Ascending aorta (tissue), 2 donors: ENCODE measurements at regions not wholly inside any gene's neighbourhood (a gene's known extent, or its start where the extent isn't known, plus 50 kb on each side); places are given as distances from the start of the nearest gene placed in this dataset.

ENCODE experiments used
- DNase-seq, 2 donors: peaks; one replicate each; pipeline ENCODE4 v3.0.0-alpha.2; 2019; ENCODE audit warnings: low spot score in 2 of 2
- H3K27ac ChIP-seq, 2 donors: fragments of 200-600 bp; sonication (generic); one replicate each; pipeline ENCODE4 v1.5.1; 2016 to 2017; ENCODE audit warnings: mild to moderate bottlenecking in 1 of 2
- H3K27me3 ChIP-seq: fragments of 200-600 bp; sonication (generic); one replicate; pipeline ENCODE4 v1.5.1; 2017
- H3K36me3 ChIP-seq, 2 donors: fragments of 200-600 bp; sonication (generic); one replicate each; pipeline ENCODE4 v1.5.1; 2016
- H3K4me1 ChIP-seq, 2 donors: fragments of 200-600 bp; sonication (generic); one replicate each; pipeline ENCODE4 v1.5.1; 2016 to 2017; ENCODE audit warnings: mild to moderate bottlenecking in 1 of 2
- H3K4me3 ChIP-seq, 2 donors: fragments of 200-600 bp; sonication (generic); one replicate each; pipeline ENCODE4 v1.5.1; 2016 to 2017; ENCODE audit warnings: mild to moderate bottlenecking in 1 of 2
- H3K9me3 ChIP-seq, 2 donors: fragments of 200-600 bp; sonication (generic); one replicate each; pipeline ENCODE4 v1.5.1; 2016
- intact Hi-C: fragments of 100-400 bp; cut with DNase I; formaldehyde crosslinking; loops from one replicate; pipeline ENCODE4 v1.15.1; 2023
- TF ChIP-seq, protein P1 (sequence below), 3 experiments: fragments of 200-600 bp in 2 of 3; fragments of 450-650 bp in 1 of 3; sonication (generic) in 2 of 3; IDR thresholded peaks; one replicate each; pipeline ENCODE4 v1.5.1; 2016 to 2019; ENCODE audit warnings: antibody characterized with exemption in 3 of 3, mild to moderate bottlenecking in 1 of 3, moderate library complexity in 1 of 3

DNA sequence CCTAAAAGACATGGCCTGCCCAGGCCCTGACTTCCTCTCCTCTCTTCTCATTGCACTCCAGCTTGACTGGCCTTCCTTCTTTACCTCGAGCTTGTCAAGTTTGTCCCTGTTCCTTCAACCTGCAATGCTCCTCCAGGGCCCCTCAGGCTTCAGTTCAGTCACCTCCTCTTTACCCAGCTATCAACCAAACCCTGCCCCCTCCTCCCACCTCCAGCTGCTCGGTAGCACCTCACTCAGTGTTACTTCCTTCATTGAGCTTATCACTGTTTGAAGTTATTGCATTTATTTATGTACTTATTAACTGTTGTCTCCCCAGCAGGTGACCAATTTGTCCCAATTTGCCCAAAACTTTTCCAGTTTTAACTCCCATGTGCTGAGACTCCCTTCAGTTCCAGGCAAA is 95.8 kb upstream of the UBE2E1 start:
- H3K27me3 ChIP-seq = no peaks in the 10 kb centered on the region
- no peaks in the 10 kb centered on the region for H3K9me3 ChIP-seq
- no peaks in the 10 kb centered on the region for H3K36me3 ChIP-seq
- no peak overlapping the region for H3K27ac ChIP-seq
- TF ChIP-seq, protein P1, sequence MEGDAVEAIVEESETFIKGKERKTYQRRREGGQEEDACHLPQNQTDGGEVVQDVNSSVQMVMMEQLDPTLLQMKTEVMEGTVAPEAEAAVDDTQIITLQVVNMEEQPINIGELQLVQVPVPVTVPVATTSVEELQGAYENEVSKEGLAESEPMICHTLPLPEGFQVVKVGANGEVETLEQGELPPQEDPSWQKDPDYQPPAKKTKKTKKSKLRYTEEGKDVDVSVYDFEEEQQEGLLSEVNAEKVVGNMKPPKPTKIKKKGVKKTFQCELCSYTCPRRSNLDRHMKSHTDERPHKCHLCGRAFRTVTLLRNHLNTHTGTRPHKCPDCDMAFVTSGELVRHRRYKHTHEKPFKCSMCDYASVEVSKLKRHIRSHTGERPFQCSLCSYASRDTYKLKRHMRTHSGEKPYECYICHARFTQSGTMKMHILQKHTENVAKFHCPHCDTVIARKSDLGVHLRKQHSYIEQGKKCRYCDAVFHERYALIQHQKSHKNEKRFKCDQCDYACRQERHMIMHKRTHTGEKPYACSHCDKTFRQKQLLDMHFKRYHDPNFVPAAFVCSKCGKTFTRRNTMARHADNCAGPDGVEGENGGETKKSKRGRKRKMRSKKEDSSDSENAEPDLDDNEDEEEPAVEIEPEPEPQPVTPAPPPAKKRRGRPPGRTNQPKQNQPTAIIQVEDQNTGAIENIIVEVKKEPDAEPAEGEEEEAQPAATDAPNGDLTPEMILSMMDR (IDR thresholded peaks at IDR 0.05) = no peak
- intact Hi-C loops = no loop called here
- no peak overlapping the region for H3K4me3 ChIP-seq
- no peak for DNase-seq
- peaks cover 0 to 5% of the 10 kb centered on the region in 2 donors for H3K4me1 ChIP-seq

- H3K9me3 ChIP-seq = no peaks in the 10 kb centered on the region
- peaks cover 0 to 5% of the 10 kb centered on the region in 2 donors for H3K4me1 ChIP-seq
- DNase-seq = no peak
- intact Hi-C loops = no loop called here
- TF ChIP-seq, protein P1 (IDR thresholded peaks at IDR 0.05) = no peak
- H3K27me3 ChIP-seq = no peaks in the 10 kb centered on the region
- no peaks in the 10 kb centered on the region for H3K36me3 ChIP-seq
- no peak overlapping the region for H3K27ac ChIP-seq
- H3K4me3 ChIP-seq = no peak overlapping the region
Measured at GRCh38 chr3:23710555-23710954, 95.2 kb upstream of the UBE2E1 start.

DNA sequence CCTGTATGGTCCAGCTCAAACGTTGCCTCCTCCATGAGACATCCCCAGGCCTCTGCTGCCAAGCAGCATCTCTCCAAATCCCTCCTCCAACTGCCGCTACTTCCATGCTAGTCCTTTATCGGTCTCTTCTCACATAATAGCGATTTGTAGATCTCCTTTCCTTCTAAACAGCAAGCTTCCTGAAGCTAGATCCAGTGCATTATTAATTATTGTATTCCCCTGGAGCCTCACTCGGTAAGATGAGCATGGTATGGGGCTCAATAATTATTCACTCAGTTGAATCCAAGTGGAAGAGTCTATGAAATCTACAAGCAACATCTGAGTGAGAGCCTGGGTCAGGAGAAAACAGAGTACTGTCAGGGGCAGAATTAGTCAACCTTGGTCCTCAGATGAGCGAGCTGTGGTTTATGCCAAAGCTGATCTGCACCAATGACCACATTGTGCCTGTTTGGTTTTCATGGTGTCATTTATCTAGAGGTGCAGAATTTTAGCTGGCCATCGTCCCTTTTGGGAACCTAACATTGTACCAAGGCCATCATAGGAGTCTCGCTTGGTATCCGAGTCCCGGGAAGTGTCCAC is 93.8 kb upstream of the UBE2E1 start:
- Histone ChIP-seq H3K27ac (no peak overlapping the region), H3K27me3 (no peaks in the 10 kb centered on the region), H3K4me1 (peaks cover 0 to 5% of the 10 kb centered on the region in 2 donors), H3K9me3 (no peaks in the 10 kb centered on the region), H3K4me3 (no peak overlapping the region), H3K36me3 (no peaks in the 10 kb centered on the region)
- intact Hi-C loops = no loop called here
- DNase-seq = no peak
- TF ChIP-seq, protein P1 (IDR thresholded peaks at IDR 0.05) = no peak

DNA sequence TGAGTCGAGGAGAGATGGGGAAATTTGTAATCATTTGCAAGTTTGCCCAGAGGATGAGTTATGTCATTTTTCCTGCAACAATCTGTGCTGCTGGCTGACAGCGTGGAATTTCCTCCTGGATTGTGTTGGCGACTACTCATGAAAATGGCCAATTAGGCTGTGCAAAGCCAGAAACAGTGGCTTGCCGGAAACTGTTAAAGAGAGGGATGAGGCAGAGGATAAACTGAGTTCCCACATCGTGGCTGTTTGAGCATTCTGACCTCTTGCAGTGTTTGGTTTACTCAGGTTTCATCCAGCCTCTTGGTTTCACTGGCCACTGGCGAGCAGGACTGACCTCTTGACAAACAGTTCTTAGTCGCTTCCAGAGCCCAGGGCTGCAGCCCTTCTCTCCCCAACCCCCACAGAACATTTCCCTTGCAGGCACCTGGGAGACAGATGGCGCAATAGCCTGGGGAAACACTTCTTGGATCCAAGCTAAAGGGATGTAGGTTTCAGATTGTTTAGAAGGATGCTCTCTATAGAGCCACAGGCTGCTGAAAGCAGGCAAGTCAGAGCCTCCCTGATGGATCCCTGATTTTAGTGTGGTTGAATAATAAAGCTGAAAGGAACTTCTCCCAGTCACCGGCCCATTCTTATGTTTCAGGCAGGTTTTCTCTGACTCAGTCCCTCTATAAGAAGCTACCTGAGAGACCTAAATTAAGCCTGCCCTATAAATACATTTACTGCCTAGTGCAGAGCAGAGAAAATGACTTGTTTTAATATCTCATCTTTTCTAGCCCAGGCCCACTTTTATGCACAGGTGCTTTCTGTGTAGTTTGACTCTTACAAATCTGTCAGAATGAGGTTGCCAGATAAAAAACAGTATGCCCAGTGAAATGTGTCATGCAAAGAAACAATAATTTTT is 92.8 kb upstream of the UBE2E1 start:
- Histone ChIP-seq H3K4me3 (no peak overlapping the region), H3K27ac (no peak overlapping the region), H3K9me3 (no peaks in the 10 kb centered on the region), H3K27me3 (no peaks in the 10 kb centered on the region), H3K36me3 (no peaks in the 10 kb centered on the region), H3K4me1 (peaks cover 0 to 5% of the 10 kb centered on the region in 2 donors)
- DNase-seq = peak in 1 of 2 donors; percentile 63
- intact Hi-C loops = no loop called here
- TF ChIP-seq, protein P1 (IDR thresholded peaks at IDR 0.05) = no peak

- Histone ChIP-seq H3K9me3 (no peaks in the 10 kb centered on the region), H3K4me1 (peaks cover 0 to 5% of the 10 kb centered on the region in 2 donors), H3K27me3 (no peaks in the 10 kb centered on the region), H3K36me3 (no peaks in the 10 kb centered on the region), H3K4me3 (no peak overlapping the region), H3K27ac (no peak overlapping the region)
- intact Hi-C loops = no loop called here
- no peak for DNase-seq
- TF ChIP-seq, protein P1 (IDR thresholded peaks at IDR 0.05) = no peak
Measured at GRCh38 chr3:23713641-23714040, 92.1 kb upstream of the UBE2E1 start.
